Gastroesophageal sphincter (tissue), 4 donors: ENCODE measurements at regions not wholly inside any gene's neighbourhood (a gene's known extent, or its start where the extent isn't known, plus 50 kb on each side); places are given as distances from the start of the nearest gene placed in this dataset.
A peak's percentile ranks its signal among the peaks of the same experiment; 100 is the strongest.

ENCODE experiments used
- ATAC-seq: fragments of 150-250 bp; one replicate; pipeline ENCODE4 v1.9.1; 2016; ENCODE audit warnings: mild to moderate bottlenecking, moderate library complexity
- H3K27ac ChIP-seq, 4 donors: fragments of 200-600 bp; sonication (generic) in 3 of 4; 1 replicate in 3 of 4; 2 replicates in 1 of 4; pipeline ENCODE4 v1.5.1; 2016 to 2019
- H3K27me3 ChIP-seq: fragments of 200-600 bp; sonication (generic); one replicate; pipeline ENCODE4 v1.5.1; 2019
- H3K36me3 ChIP-seq, 2 donors: fragments of 200-600 bp; sonication (generic); one replicate each; pipeline ENCODE4 v1.5.1; 2019; ENCODE audit warnings: control low read depth in 1 of 2
- H3K4me1 ChIP-seq, 3 donors: fragments of 200-600 bp; sonication (generic); 1 replicate in 2 of 3; 2 replicates in 1 of 3; pipeline ENCODE4 v1.5.1; 2016 to 2019; ENCODE audit warnings: control low read depth in 2 of 3
- H3K4me3 ChIP-seq, 2 donors: fragments of 200-600 bp; sonication (generic); one replicate each; pipeline ENCODE4 v1.5.1; 2019; ENCODE audit warnings: mild to moderate bottlenecking in 1 of 2, moderate library complexity in 1 of 2
- H3K9me3 ChIP-seq, 3 donors: fragments of 200-600 bp; sonication (generic); one replicate each; pipeline ENCODE4 v1.5.1; 2017 to 2019; ENCODE audit warnings: control low read depth in 2 of 3
- EP300 ChIP-seq: sonication (generic); formaldehyde crosslinking; IDR thresholded peaks from one replicate; pipeline ENCODE4 v1.6.1; 2017; ENCODE audit warnings: antibody characterized with exemption, mild to moderate bottlenecking
- POLR2A ChIP-seq, 2 donors: fragments of 450-650 bp; IDR thresholded peaks; one replicate each; pipeline ENCODE4 v1.6.1; 2017; ENCODE audit warnings: antibody characterized with exemption in 2 of 2, mild to moderate bottlenecking in 2 of 2, moderate library complexity in 1 of 2
- POLR2AphosphoS5 ChIP-seq: sonication (generic); formaldehyde crosslinking; IDR thresholded peaks from one replicate; pipeline ENCODE4 v1.6.1; 2017; ENCODE audit warnings: antibody characterized with exemption
- WGBS, 2 donors: methylation state at CpG; one replicate each; pipeline ENCODE4 v1.1.5; 2018; ENCODE audit warnings: low coverage in 1 of 2; 5-methylcytosine and 5-hydroxymethylcytosine counted together
- TF ChIP-seq, protein P1 (sequence below), 4 experiments: fragments of 200-600 bp in 2 of 4; fragments of 450-650 bp in 2 of 4; sonication (generic) in 1 of 4; IDR thresholded peaks; one replicate each; pipeline ENCODE4 v1.5.1; 2017 to 2019; ENCODE audit warnings: antibody characterized with exemption in 4 of 4, mild to moderate bottlenecking in 2 of 4, moderate library complexity in 2 of 4

DNA sequence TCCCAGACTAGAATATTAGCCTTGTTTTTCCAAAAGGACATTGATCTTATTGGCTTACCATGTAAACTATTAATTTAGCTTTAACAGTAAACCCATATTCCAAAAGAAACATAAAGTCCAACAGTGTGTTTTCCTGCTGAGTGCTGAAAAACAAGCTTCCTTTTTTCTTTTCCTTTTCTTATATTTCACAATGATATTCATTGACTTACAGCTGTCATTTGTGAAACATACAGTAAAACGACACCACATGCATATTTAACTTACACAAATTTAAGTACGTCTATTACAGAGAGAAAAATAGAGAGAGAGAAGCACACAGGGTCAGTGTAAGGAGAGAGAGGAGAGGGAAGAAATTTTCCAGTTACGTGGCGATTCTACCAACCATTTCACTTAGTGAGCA lies 543.9 kb upstream of the JARID2 start:
- Histone ChIP-seq H3K4me1 (peaks cover 0 to 21% (median 0%) of the 10 kb centered on the region in 3 donors), H3K27me3 (no peaks in the 10 kb centered on the region), H3K36me3 (no peaks in the 10 kb centered on the region), H3K27ac (no peak overlapping the region), H3K4me3 (no peak overlapping the region), H3K9me3 (no peaks in the 10 kb centered on the region)
- TF ChIP-seq POLR2A (IDR thresholded peaks at IDR 0.05) = no peak
- TF ChIP-seq, protein P1, sequence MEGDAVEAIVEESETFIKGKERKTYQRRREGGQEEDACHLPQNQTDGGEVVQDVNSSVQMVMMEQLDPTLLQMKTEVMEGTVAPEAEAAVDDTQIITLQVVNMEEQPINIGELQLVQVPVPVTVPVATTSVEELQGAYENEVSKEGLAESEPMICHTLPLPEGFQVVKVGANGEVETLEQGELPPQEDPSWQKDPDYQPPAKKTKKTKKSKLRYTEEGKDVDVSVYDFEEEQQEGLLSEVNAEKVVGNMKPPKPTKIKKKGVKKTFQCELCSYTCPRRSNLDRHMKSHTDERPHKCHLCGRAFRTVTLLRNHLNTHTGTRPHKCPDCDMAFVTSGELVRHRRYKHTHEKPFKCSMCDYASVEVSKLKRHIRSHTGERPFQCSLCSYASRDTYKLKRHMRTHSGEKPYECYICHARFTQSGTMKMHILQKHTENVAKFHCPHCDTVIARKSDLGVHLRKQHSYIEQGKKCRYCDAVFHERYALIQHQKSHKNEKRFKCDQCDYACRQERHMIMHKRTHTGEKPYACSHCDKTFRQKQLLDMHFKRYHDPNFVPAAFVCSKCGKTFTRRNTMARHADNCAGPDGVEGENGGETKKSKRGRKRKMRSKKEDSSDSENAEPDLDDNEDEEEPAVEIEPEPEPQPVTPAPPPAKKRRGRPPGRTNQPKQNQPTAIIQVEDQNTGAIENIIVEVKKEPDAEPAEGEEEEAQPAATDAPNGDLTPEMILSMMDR (IDR thresholded peaks at IDR 0.05) = no peak
- no peak for TF ChIP-seq EP300
- WGBS, 2 donors = 67 to 86% methylated on average over 4 of the region's 4 CpGs
- no peak for ATAC-seq

- peaks cover 0 to 29% (median 0%) of the 10 kb centered on the region in 3 donors for H3K4me1 ChIP-seq
- no peak overlapping the region for H3K27ac ChIP-seq
- no peak overlapping the region for H3K4me3 ChIP-seq
- no peaks in the 10 kb centered on the region for H3K27me3 ChIP-seq
- H3K9me3 ChIP-seq = no peaks in the 10 kb centered on the region
- no peaks in the 10 kb centered on the region for H3K36me3 ChIP-seq
- no peak for ATAC-seq
- 81 to 100% methylated on average over 3 to 5 of the region's 5 CpGs for WGBS, 2 donors
- TF ChIP-seq POLR2AphosphoS5 (no peak), POLR2A (IDR thresholded peaks at IDR 0.05) (no peak), EP300 (no peak)
- TF ChIP-seq, protein P1 (IDR thresholded peaks at IDR 0.05) = no peak
Observed at GRCh38 chr6:14702678-14703077, 543.2 kb upstream of the JARID2 start.

- Histone ChIP-seq H3K4me3 (no peak overlapping the region), H3K9me3 (no peaks in the 10 kb centered on the region), H3K36me3 (no peaks in the 10 kb centered on the region), H3K27me3 (no peaks in the 10 kb centered on the region), H3K4me1 (peaks cover 0 to 33% (median 0%) of the 10 kb centered on the region in 3 donors), H3K27ac (no peak overlapping the region)
- TF ChIP-seq POLR2A (IDR thresholded peaks at IDR 0.05) (no peak), EP300 (no peak), POLR2AphosphoS5 (no peak)
- TF ChIP-seq, protein P1 (IDR thresholded peaks at IDR 0.05) = no peak
- ATAC-seq = no peak
- 93 to 98% methylated on average over 5 of the region's 5 CpGs for WGBS, 2 donors
Observed at GRCh38 chr6:14703586-14703985, 542.3 kb upstream of the JARID2 start.

DNA sequence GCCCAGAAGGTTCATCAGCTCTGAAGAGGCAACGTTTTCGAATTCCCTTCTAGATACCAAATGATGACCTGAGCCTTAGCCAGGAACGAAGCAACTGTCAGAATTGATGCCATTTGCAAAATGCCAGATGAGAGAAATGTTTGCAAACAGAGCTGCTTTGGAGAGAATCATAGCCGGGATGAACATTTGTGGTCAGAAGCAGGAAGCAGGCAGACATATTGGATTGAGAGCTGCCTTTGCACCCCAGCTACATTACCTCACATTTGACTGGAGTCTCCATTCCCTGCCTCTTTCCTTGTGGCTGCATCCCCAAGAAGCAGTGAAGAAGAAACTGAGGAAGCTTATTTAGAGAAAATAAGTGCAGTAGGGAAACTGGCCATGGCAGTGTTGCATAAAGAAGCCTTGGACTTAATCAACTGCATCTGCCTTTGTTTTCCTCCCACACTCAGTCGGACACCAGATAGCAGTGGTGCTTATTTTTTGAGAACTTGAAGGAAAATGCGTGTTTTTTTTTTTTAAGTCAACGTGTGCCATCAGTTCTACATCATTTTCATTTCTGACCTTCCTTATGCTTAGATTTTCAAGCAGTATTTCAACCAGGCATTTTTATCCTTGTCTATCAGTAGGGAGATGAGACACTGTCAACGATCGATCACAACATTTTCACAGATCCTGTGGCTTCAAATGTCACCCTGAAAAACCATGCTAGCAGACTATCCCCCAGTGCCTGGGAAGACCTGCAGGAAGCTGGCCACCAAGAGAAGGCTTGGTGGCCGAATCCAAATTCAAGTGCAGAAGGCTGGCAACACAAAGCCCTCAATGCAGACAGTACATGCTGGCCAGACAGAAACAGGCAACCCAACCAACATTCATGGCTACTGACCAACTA lies 541.2 kb upstream of the JARID2 start:
- Histone ChIP-seq H3K4me1 (peaks cover 0 to 33% (median 0%) of the 10 kb centered on the region in 3 donors), H3K27ac (peak overlapping the region in 1 of 4 donors; percentile 68), H3K27me3 (no peaks in the 10 kb centered on the region), H3K4me3 (no peak overlapping the region), H3K9me3 (no peaks in the 10 kb centered on the region), H3K36me3 (no peaks in the 10 kb centered on the region)
- 84 to 93% methylated on average over 6 to 8 of the region's 10 CpGs for WGBS, 2 donors
- no peak for ATAC-seq
- no peak for TF ChIP-seq POLR2AphosphoS5
- no peak for TF ChIP-seq EP300
- TF ChIP-seq, protein P1 (IDR thresholded peaks at IDR 0.05) = no peak
- TF ChIP-seq POLR2A (IDR thresholded peaks at IDR 0.05) = no peak
